GM21381 (cell line): ENCODE measurements at regions not wholly inside any gene's neighbourhood (a gene's known extent, or its start where the extent isn't known, plus 50 kb on each side); places are given as distances from the start of the nearest gene placed in this dataset.
"Not testable (repeated sequence)": the region's sequence is repeated elsewhere in the genome, so short reads cannot be mapped to it uniquely, and the experiment has no call there.

Experiments used
- ATAC-seq: cut with Tn5 transposase; IDR thresholded peaks from one replicate; pipeline ENCODE4 v1.9.1; 2021; ENCODE audit warnings: mild to moderate bottlenecking, moderate library complexity; ENCODE audit not compliant: unreplicated experiment

DNA sequence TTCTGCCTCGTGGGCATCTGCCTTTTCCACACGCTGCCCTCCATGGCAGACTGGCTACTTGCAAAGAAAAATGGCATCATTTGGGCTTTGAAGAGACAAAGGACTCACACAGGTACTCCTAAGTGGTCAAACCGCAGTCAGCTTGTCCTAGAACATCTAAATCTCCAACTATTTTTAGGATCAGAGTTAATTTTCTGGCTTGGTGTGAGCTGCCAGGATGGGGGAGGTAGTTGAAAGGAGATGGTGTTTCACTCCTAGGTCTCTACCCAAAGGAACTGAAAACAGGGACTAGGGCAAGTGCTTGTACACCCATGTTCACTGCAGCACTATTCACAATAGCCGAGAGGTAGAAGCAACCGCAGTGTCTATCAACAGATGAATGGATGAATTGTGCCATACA, 107.9 kb upstream of the ATL2 start:
- no peak for ATAC-seq

- ATAC-seq: no peak
These were observed 106.9 kb upstream of the ATL2 start for GRCh38 chr2:38483776-38484501.

- not testable (repeated sequence) for ATAC-seq
These were observed 105.6 kb upstream of the ATL2 start for GRCh38 chr2:38482710-38483109.

DNA sequence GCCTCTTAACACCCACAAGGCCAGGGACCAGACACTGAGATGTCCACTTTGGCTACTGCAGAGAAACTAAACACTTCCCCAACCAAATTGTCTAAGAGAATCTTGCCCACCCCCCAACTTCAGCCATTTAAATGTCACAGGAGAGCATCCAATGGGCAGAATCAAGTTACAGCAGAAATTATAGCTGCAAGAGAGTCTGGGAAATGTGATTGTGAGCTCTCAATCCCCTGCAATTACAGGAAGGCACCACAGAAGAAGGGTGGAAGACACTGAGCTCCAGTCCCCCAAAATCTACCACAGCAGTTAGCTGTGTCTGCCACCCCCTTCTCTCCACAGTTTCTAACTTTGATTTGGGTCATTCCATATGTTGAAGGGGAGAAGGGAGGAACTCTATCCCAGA, 103.5 kb upstream of the ATL2 start:
- no peak for ATAC-seq

GRCh38 chr2:38477006-38477405, 99.9 kb upstream of the ATL2 start:
- no peak for ATAC-seq

GRCh38 chr2:38475567-38475881, 98.5 kb upstream of the ATL2 start:
- ATAC-seq: no peak

DNA sequence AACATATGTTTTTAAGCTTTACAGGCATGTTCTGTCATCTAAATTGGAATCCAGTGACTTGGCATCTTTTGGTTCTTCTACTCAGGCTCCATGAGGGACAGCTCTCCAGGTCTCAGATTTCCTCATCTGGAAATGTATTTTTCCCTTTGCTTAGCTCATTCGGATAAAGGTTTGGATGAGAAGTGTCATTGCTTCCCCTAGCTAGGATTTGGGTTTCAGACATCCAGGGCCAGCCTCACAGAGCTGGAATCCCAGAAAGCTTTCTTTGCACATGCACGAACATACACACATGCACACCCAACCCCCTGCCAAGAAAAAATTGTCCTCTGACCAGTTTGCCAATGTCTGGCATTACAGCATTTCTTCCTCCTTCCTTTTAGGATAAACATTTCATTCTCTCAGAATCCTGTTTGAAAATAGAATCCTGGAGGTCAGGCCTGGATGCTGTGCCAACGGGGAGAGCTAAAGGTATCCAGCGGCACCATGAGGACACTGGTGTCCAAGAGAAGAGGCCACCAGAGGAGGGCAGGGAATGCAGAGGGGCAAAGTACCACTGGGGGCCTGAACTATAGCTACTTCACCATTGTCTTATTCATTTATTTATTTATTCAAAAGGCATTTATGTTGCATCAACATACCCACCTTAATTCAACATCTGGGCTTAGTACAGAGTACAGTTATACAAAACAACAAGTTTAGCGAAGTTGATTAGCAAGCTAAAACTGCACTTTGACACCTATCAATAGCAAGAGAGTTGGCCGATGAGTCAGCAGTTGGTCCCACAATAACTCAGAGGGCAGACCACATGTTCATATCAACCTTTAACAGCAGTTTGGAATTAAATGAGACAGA, 97.9 kb upstream of the ATL2 start:
- no peak for ATAC-seq

- no peak for ATAC-seq
These were observed 97.0 kb upstream of the ATL2 start for GRCh38 chr2:38474021-38474456.

DNA sequence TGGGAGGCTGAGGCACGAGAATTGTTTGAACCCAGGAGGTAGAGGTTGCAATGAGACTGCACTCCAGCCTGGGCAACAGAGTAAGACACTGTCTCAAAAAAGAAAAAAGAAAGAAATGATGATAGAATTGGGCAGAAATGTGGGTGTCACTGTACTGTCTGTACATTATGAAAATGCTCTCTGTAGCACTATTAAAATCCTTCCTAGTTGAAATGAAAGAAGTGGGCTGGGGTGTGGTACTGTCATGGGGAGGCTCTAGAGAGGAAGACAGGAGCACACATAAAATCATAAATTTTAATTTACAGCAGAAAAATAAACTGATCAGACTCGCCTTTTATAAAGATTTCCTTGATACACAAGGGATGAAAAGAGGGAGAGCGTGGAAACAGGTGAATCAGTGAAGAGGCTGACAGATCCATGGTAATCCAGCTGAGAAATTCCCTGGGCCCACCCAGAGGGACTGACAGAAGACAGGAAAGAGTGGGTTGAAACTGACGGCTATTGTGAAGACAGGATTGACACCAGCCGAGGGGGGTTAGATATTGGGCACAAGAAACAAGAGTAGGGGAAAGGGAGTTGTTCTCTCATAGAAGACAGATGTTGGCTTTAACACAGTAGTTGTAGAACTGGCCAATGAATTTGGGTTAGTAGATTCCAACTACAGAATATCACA, 96.4 kb upstream of the ATL2 start:
- ATAC-seq: no peak

GRCh38 chr2:38470115-38470514, 93.0 kb upstream of the ATL2 start:
- no peak for ATAC-seq

DNA sequence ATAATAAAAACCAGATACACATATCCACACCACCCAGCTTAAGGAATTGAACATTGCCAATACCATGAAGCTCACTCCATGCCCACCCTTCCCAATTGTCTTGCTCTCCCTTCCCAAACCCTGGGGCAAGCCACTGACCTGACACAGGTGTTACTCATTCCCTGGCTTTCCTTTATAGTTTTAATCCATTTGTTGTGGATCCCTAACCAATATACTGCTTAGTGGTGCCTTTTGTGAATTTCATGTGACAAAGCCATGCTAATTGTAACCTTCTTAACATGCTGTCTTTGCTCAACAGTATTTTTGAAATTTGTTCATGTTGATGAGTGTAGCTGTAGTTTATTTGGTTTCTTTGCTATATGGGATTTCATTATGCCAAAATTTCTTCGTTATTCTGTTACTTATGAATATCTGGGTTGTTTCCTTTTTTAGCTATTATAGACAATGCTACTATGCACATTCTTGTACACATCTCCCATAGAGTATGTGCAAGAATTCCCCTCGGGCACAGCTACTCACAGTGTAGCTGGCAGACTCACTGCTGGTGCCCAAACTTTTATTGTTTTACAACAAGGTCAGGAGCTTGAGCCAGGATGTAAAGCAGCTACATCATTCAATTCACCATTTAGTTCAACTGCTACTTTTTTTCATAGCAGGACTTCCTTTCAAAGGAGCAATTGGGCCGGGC, 90.8 kb upstream of the ATL2 start:
- ATAC-seq: no peak

DNA sequence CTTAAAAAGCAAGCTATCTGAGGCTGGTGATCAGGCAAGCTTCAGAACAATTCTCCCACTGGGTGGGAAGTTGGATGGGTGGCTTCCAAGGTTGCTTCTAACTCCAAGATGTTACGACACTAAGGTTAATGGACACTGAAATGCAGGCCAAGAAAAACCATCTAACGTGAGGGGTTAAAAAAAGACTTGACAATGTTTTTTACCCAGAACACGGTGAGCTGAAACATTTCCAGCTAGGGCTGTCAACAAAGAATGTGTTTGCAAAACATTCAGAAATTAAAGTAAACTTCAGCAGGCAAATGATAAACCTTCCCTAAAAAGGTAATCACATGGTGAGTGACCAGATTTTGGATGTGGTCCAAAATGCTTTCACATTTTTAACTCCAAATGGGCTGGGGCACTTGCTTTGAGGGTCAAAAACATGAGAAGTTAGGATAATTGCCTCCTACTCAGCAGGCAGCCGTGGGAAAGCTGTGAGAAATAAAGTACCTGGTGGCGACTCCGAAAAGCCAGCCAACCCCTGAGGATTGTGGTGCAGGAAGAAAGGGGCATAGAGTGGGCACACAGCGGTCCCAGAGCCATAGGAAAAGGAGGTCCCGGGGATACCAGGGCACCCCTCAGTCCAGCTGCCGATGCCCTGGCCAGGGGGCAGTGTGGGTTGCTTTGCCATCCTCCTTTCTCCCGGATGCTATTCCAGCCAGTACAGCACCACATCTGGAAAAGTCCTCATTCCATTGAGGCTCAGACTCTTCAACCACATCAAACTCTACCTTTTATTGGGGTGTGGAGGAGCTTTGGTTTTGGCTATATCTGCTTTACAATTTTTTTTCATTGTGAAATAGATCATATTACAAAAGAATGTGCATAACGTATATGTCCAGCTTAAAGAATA, 90.0 kb upstream of the ATL2 start:
- no peak for ATAC-seq

- ATAC-seq: no peak
These were observed 89.3 kb upstream of the ATL2 start for GRCh38 chr2:38466409-38466808.

GRCh38 chr2:38465789-38466127, 88.7 kb upstream of the ATL2 start:
- no peak for ATAC-seq

- no peak for ATAC-seq
These were observed 88.1 kb upstream of the ATL2 start for GRCh38 chr2:38464971-38465788.

DNA sequence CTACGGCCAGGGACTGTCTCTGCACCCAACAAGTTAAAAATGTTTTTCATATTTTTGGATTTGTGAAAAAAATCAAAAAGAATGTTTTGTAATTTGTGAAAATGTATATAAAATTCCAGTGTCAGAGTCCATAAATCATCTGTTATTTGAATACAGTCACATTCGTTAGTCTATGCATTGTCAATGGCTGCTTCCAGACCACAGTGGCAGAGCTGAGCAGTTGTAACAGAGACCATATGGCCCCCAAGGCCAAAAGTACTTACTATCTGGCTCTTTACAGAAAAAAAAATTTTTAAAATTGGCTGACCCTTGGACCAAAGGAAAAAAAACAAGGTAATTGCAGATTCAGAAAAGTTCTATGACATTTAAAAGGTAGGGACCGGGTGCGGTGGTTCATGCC, 86.7 kb upstream of the ATL2 start:
- no peak for ATAC-seq

GRCh38 chr2:38462121-38462661, 85.1 kb upstream of the ATL2 start:
- ATAC-seq: no peak

- ATAC-seq: no peak
These were observed 84.4 kb upstream of the ATL2 start for GRCh38 chr2:38461470-38461869.

DNA sequence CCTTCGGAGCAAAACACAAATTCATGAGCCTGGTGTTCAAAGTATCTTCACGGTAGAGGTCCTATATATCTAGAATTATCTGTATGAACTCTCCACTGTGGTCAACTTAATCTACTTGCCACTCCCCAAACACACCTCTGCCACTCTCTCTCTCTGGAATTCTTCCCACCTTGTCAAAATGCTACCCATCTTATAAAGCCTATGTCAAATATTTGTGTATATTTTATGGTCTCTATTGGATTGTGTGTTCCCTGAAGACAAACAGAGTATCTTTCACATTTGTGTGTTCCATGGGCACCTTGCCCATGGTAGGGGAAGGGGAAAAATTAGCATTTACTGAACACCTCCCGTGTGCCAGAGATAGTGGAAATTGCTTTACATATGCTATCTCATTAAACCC, 83.2 kb upstream of the ATL2 start:
- no peak for ATAC-seq
